ENCODE measurements at regions not wholly inside any gene's neighbourhood (a gene's known extent, or its start where the extent isn't known, plus 50 kb on each side); places are given as distances from the start of the nearest gene placed in this dataset.

DNA sequence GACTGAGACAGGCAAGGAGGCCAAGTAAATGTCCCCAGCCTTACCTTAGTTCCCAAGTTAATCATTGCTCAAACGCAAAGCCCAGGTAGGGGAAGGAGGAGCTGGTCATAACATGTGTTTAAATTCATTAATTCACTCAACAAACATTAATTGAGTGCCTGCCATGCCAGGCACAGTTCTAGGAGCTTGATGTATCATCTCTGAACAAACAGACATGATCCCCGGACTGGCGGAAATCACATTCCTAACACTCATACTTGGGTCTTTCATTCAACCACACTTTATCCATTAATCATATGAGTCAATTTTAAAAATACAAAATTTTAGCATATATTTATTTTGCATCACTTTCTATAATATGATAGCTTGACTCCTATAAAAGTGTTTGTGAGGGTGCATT is 335.3 kb upstream of the NOCT start:
- Histone ChIP-seq H3K4me1 (ENCODE audit: control insufficient read depth, extremely low read depth, insufficient read depth, low read length) (no peaks in the 10 kb centered on the region), H3K27ac (ENCODE audit: insufficient read depth, low read depth, low read length) (no peak overlapping the region), H3K27me3 (ENCODE audit: control insufficient read depth in 2 of 2, insufficient read depth in 2 of 2, low read length in 2 of 2) (peaks cover 24 to 46% of the 10 kb centered on the region in 2 experiments), H3K9ac (replicated peaks; ENCODE audit: extremely low read depth, insufficient read depth, low read length) (no peak overlapping the region), H2AFZ (ENCODE audit: low read depth, low read length) (no peak overlapping the region), H3K36me3 (ENCODE audit: control insufficient read depth in 2 of 2, extremely low read depth in 1 of 2, insufficient read depth in 2 of 2, low read length in 2 of 2) (no peaks in the 10 kb centered on the region), H3K4me2 (ENCODE audit: insufficient read depth, low read length) (no peak overlapping the region), H3K79me2 (ENCODE audit: control insufficient read depth, insufficient read depth, low read length) (no peaks in the 10 kb centered on the region), H3K4me3 (replicated peaks in 1 of 3; ENCODE audit: insufficient read depth in 1 of 3, low read depth in 1 of 3, low read length in 3 of 3) (no peak overlapping the region), H4K20me1 (replicated peaks; ENCODE audit: control insufficient read depth, extremely low read depth, insufficient read depth, low read length) (no peaks in the 10 kb centered on the region), H3K9me3 (replicated peaks; ENCODE audit: control insufficient read depth, insufficient read depth, low read length) (no peaks in the 10 kb centered on the region), H3K9me1 (replicated peaks; ENCODE audit: control insufficient read depth, extremely low read depth, insufficient read depth, low read length) (no peaks in the 10 kb centered on the region)
- no peak for DNase-seq (ENCODE audit: low read depth, low spot score)
- ChIA-PET CTCF (interaction anchor here (0.6 to 4.8 kb wide), 44 partner anchors 8 to 1815 kb away, joined by 3 to 79 read pairs (median 3); no protein-coding TSS in a partner anchor), POLR2A (no interaction called here)
- dilution Hi-C loops (cut with MboI; ENCODE audit: extremely low pct_ligation_motif_present, low sequenced_read_pairs) = no loop called here
- intact Hi-C loops (cut with micrococcal nuclease) = loop anchor here (2.0 to 5.0 kb wide), 4 partner anchors 257 to 1555 kb away; partner anchors contain the start of gene SLC7A11
- no TSS peak for BruUV-seq (replicated peaks)
- TF ChIP-seq, protein P1, sequence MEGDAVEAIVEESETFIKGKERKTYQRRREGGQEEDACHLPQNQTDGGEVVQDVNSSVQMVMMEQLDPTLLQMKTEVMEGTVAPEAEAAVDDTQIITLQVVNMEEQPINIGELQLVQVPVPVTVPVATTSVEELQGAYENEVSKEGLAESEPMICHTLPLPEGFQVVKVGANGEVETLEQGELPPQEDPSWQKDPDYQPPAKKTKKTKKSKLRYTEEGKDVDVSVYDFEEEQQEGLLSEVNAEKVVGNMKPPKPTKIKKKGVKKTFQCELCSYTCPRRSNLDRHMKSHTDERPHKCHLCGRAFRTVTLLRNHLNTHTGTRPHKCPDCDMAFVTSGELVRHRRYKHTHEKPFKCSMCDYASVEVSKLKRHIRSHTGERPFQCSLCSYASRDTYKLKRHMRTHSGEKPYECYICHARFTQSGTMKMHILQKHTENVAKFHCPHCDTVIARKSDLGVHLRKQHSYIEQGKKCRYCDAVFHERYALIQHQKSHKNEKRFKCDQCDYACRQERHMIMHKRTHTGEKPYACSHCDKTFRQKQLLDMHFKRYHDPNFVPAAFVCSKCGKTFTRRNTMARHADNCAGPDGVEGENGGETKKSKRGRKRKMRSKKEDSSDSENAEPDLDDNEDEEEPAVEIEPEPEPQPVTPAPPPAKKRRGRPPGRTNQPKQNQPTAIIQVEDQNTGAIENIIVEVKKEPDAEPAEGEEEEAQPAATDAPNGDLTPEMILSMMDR (IDR thresholded peaks at IDR 0.05; ENCODE audit: extremely low read depth in 1 of 2, insufficient read depth in 1 of 2, low read depth in 1 of 2, low read length in 2 of 2) = no peak
- TF ChIP-seq POLR2A (IDR thresholded peaks at IDR 0.05; ENCODE audit: low read depth, low read length) (no peak), JUN (IDR thresholded peaks at IDR 0.05; ENCODE audit: borderline replicate concordance, insufficient read depth, insufficient read length, low read depth) (no peak), GATA2 (IDR thresholded peaks at IDR 0.05; ENCODE audit: insufficient read depth, insufficient read length, low read depth, low read length) (no peak), EZH2 (IDR thresholded peaks at IDR 0.05; ENCODE audit: borderline replicate concordance, low read depth, low read length, severe bottlenecking) (no peak), POLR2AphosphoS5 (IDR thresholded peaks at IDR 0.05; ENCODE audit: insufficient read depth, low read depth, low read length) (no peak), FOS (IDR thresholded peaks at IDR 0.05; ENCODE audit: borderline replicate concordance, insufficient read depth, low read length) (no peak), MYC (IDR thresholded peaks at IDR 0.05; ENCODE audit: low read depth, low read length) (no peak)
- TF ChIP-seq, protein P2, sequence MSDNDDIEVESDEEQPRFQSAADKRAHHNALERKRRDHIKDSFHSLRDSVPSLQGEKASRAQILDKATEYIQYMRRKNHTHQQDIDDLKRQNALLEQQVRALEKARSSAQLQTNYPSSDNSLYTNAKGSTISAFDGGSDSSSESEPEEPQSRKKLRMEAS (IDR thresholded peaks at IDR 0.05; ENCODE audit: insufficient read depth, insufficient read length) = no peak
- no peak for FAIRE-seq
